Endothelial cell of umbilical vein (primary cell): ENCODE measurements at regions not wholly inside any gene's neighbourhood (a gene's known extent, or its start where the extent isn't known, plus 50 kb on each side); places are given as distances from the start of the nearest gene placed in this dataset.
"Not testable (repeated sequence)": the region's sequence is repeated elsewhere in the genome, so short reads cannot be mapped to it uniquely, and the experiment has no call there.

ENCODE experiments used
- BruUV-seq: library from RNA; stranded (reverse); fragments of 400-500 nt; replicated peaks from 2 replicates; lab custom pipeline; 2021; lab: Mats Ljungman, UMichigan
- CTCF ChIA-PET: fragments of 300-600, 350-600 bp; sonication (Branson Sonifier 250); formaldehyde crosslinking; loops from one replicate; lab custom pipeline; 2021; ENCODE audit warnings: antibody characterized with exemption, inconsistent platforms; lab: Charles Lee
- POLR2A ChIA-PET: fragments of 300-600, 350-600 bp; sonication (Branson Sonifier 250); formaldehyde crosslinking; loops from one replicate; lab custom pipeline; 2021; ENCODE audit warnings: antibody characterized with exemption, inconsistent platforms; lab: Charles Lee
- DNase-seq: peaks from one replicate; pipeline ENCODE4 v3.0.0-alpha.2; 2011; ENCODE audit warnings: low read depth, low spot score
- FAIRE-seq: peaks from 2 replicates; lab custom pipeline; 2011; peaks lifted over from hg19 to GRCh38; lab: Jason Lieb, UNC
- H2AFZ ChIP-seq: 2 replicates; pipeline ENCODE4 v1.6.0; 2012; ENCODE audit warnings: low read depth, low read length, control low read depth, inconsistent platforms
- H3K27ac ChIP-seq: 2 replicates; pipeline ENCODE4 v1.5.1; 2011; ENCODE audit warnings: low read depth, mild to moderate bottlenecking, control low read depth, low read length, moderate library complexity; ENCODE audit not compliant: insufficient read depth
- H3K27me3 ChIP-seq, 2 experiments: 2 replicates each; pipeline versions ENCODE4 v1.6.0 to v1.6.1; 2011; ENCODE audit warnings: low read length in 2 of 2, mixed read lengths in 1 of 2; ENCODE audit not compliant: control insufficient read depth in 2 of 2, insufficient read depth in 2 of 2
- H3K36me3 ChIP-seq, 2 experiments: 2 replicates in 1 of 2; 3 replicates in 1 of 2; pipeline ENCODE4 v1.5.1; 2011; ENCODE audit warnings: low read length in 2 of 2, mild to moderate bottlenecking in 1 of 2, moderate library complexity in 1 of 2; ENCODE audit not compliant: control insufficient read depth in 2 of 2, insufficient read depth in 2 of 2; ENCODE audit errors: extremely low read depth in 1 of 2
- H3K4me1 ChIP-seq: 3 replicates; pipeline ENCODE4 v1.5.1; 2011; ENCODE audit warnings: mild to moderate bottlenecking, low read length; ENCODE audit not compliant: control insufficient read depth, insufficient read depth; ENCODE audit errors: extremely low read depth
- H3K4me2 ChIP-seq: 2 replicates; pipeline ENCODE4 v1.6.1; 2011; ENCODE audit warnings: low read length, control low read depth, mixed read lengths; ENCODE audit not compliant: insufficient read depth
- H3K4me3 ChIP-seq, 3 experiments: fragments of 200-600 bp in 1 of 3; sonication (generic), shearing (Covaris generic) in 1 of 3; replicated peaks in 1 of 3; 2 replicates each; pipeline ENCODE4 v1.5.1; 2011 to 2016; ENCODE audit warnings: control low read depth in 3 of 3, low read length in 3 of 3, mild to moderate bottlenecking in 2 of 3, inconsistent platforms in 1 of 3, low read depth in 1 of 3, moderate library complexity in 1 of 3; ENCODE audit not compliant: insufficient read depth in 1 of 3
- H3K79me2 ChIP-seq: 2 replicates; pipeline ENCODE4 v1.6.0; 2012; ENCODE audit warnings: low read length, inconsistent platforms; ENCODE audit not compliant: control insufficient read depth, insufficient read depth
- H3K9ac ChIP-seq: replicated peaks from 2 replicates; pipeline ENCODE3; 2011; ENCODE audit warnings: low read length, control low read depth; ENCODE audit not compliant: insufficient read depth; ENCODE audit errors: extremely low read depth
- H3K9me1 ChIP-seq: replicated peaks from 3 replicates; pipeline ENCODE4 v1.6.0; 2011; ENCODE audit warnings: mild to moderate bottlenecking, low read length; ENCODE audit not compliant: control insufficient read depth, insufficient read depth; ENCODE audit errors: extremely low read depth
- H3K9me3 ChIP-seq: replicated peaks from 2 replicates; pipeline ENCODE4 v1.5.1; 2012; ENCODE audit warnings: low read length, inconsistent platforms; ENCODE audit not compliant: control insufficient read depth, insufficient read depth
- H4K20me1 ChIP-seq: replicated peaks from 2 replicates; pipeline ENCODE3; 2011; ENCODE audit warnings: mild to moderate bottlenecking, low read length; ENCODE audit not compliant: control insufficient read depth, insufficient read depth; ENCODE audit errors: extremely low read depth
- dilution Hi-C: fragments of 300-500 bp; cut with MboI; formaldehyde crosslinking; loops from one replicate; pipeline ENCODE4 v1.15.0; 2019; ENCODE audit warnings: low sequenced_read_pairs; ENCODE audit not compliant: extremely low pct_ligation_motif_present
- intact Hi-C: fragments of 100-400 bp; cut with micrococcal nuclease; formaldehyde crosslinking; loops from one replicate; pipeline ENCODE4 v1.10.0; 2022

- H3K4me1 ChIP-seq, dilution Hi-C loops, H3K4me3 ChIP-seq, H3K9me3 ChIP-seq, H3K4me2 ChIP-seq, POLR2A ChIA-PET, H2AFZ ChIP-seq, H4K20me1 ChIP-seq, BruUV-seq, H3K9ac ChIP-seq, DNase-seq, H3K27me3 ChIP-seq, H3K36me3 ChIP-seq, H3K9me1 ChIP-seq, CTCF ChIA-PET, H3K27ac ChIP-seq, intact Hi-C loops: not testable (repeated sequence)
- peaks cover 87% of the 10 kb centered on the region for H3K79me2 ChIP-seq
- FAIRE-seq = peak; percentile 31
These were observed 90.5 kb upstream of the METTL9 start for GRCh38 chr16:21508661-21509436.

- H3K4me1 ChIP-seq, H3K9ac ChIP-seq, DNase-seq, POLR2A ChIA-PET, BruUV-seq, H2AFZ ChIP-seq, H4K20me1 ChIP-seq, dilution Hi-C loops, intact Hi-C loops, H3K4me3 ChIP-seq, H3K4me2 ChIP-seq, H3K9me1 ChIP-seq, CTCF ChIA-PET, H3K27ac ChIP-seq, H3K9me3 ChIP-seq, H3K27me3 ChIP-seq, H3K36me3 ChIP-seq: not testable (repeated sequence)
- FAIRE-seq = peak; percentile 12
- peaks cover 87% of the 10 kb centered on the region for H3K79me2 ChIP-seq
These were observed 89.8 kb upstream of the METTL9 start for GRCh38 chr16:21509437-21510086.

- POLR2A ChIA-PET, DNase-seq, H3K27ac ChIP-seq: not testable (repeated sequence)
These were observed 88.5 kb upstream of the METTL9 start for GRCh38 chr16:21510869-21511255.

More at GRCh38 chr16:21510869-21511255, 88.5 kb upstream of the METTL9 start:
- H3K4me1 ChIP-seq, CTCF ChIA-PET, H3K36me3 ChIP-seq, H3K9me1 ChIP-seq, H3K27me3 ChIP-seq, FAIRE-seq, BruUV-seq, intact Hi-C loops, H3K4me2 ChIP-seq, H3K4me3 ChIP-seq, H4K20me1 ChIP-seq, H3K9me3 ChIP-seq, H3K9ac ChIP-seq, H2AFZ ChIP-seq, dilution Hi-C loops: not testable (repeated sequence)
- H3K79me2 ChIP-seq = peaks cover 94% of the 10 kb centered on the region
